Occipital lobe (tissue), 1 donor: ENCODE measurements at regions not wholly inside any gene's neighbourhood (a gene's known extent, or its start where the extent isn't known, plus 50 kb on each side); places are given as distances from the start of the nearest gene placed in this dataset.
"Not testable (repeated sequence)": the region's sequence is repeated elsewhere in the genome, so short reads cannot be mapped to it uniquely, and the experiment has no call there.

ENCODE experiments used
- DNase-seq: peaks from one replicate; lab custom pipeline; 2025; lab: John Stamatoyannopoulos, UW

GRCh38 chr11:134598368-134598767 is 186.3 kb upstream of the B3GAT1 start:
- no peak for DNase-seq

DNA sequence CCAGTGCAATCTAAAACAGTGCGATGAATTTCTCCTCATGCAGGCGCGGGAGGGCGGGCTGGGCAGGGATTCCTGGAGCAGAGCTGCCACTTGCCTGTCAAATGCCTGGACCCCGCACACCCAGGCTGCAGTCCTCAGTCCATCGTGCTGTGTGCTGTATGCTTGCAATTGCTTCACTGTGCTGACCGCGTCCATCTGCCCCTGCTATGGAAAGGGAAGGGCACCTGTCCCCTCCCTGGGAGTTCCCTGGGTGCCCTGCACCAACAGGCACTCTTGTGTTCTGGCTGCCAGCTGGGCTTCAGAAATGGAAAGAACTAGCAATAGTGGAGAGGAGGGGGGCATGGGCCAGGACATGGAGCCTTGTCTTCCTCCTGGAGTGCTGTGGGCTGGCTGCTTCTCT is 185.4 kb upstream of the B3GAT1 start:
- DNase-seq, result no peak

GRCh38 chr11:134596404-134596803 is 184.4 kb upstream of the B3GAT1 start:
- no peak for DNase-seq

DNA sequence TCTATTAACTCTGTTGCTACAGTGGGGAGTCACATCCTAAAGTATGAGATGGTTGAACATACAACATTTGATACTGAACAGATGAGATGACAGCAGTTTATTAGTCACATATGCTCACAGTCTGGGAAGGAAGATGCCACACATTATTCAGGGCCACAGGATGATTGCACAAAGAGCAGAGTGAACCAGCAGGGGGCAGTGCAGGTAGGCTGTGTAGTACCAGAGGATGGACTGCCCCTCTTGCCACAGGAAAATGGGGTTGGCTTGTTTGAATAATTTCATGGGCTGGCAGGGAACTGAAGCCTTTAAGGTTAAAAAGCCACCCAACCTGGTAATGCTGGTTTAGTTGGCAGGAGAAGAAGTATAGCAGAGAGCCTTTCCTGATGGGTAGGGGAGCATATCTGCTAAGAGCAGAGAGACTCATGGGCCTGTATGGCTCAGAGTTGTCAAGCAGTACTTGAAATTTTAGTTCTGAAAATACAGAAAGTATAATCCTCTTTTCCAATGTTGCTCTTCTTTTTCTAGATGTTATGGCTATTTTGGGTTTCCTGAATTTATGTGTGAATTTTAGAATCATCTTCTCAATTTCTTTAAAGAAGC is 180.4 kb upstream of the B3GAT1 start:
- DNase-seq, result no peak

- DNase-seq, result no peak
These were observed 179.3 kb upstream of the B3GAT1 start for GRCh38 chr11:134591338-134591737.

GRCh38 chr11:134589129-134589528 is 177.1 kb upstream of the B3GAT1 start:
- DNase-seq, result no peak

- not testable (repeated sequence) for DNase-seq
These were observed 176.5 kb upstream of the B3GAT1 start for GRCh38 chr11:134588460-134589110.

GRCh38 chr11:134587345-134587744 is 175.3 kb upstream of the B3GAT1 start:
- no peak for DNase-seq

DNA sequence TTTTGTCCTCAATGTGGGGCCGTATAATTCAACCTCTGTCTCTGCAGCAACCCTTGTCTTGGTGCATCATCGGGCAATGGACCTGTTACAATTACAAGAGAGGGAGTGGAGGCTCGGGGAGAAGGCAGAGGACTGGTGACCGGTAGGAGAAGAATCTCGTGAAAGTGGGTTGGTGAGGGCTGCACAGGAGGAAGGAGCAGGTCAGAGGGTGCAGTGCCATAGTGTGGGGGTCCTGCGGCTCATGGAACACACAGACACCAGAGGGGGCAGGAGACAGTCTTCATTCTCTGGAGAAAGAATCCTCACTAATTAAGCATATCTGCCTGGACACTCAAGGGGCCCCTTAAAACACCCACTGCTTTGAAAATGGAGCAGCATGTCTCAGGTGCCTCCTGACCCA is 174.7 kb upstream of the B3GAT1 start:
- DNase-seq, result no peak

DNA sequence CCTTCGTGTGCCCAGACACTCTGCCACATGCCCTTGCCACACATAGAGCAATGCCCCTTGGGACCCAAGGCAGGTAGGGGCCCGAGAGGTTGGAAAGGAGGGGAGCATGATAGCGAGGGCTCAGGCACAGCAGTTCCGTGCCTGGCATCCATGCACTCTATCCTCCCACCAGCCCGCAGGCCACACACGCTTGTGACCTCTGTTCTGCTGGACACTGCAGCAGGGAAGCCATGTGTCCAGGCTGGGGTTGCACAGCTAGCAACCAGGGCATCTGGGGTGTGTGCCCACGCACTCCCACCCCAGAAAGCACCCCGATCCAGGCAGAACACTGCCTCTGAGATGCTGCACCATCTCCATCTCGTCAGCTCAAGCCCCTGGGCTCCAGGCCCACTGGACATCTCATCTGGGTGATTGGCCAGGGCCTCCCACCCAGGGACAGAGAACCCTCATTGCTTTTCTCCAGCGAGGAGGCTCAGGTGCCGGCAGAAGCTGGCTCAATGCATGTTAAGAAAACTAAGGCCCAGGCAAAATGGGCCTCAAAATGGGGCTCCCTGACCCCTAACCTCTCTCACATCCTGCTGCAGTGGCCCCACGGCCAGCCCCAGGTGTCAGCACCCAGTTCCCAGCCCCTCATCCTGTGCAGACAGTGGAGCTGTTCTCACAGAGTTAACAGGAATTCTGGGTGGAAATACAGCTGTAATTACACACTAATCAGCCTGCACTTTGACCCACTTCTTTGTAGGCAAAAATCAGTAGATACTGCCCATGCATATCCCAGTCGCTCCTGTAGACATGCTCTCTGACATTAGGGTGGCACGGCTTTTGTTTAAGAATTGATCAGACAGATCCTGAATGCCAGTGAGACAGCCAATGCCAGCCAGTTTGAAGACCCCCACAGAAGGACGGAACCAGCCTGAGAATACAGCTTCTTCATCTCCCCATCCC is 173.9 kb upstream of the B3GAT1 start:
- no peak for DNase-seq

DNA sequence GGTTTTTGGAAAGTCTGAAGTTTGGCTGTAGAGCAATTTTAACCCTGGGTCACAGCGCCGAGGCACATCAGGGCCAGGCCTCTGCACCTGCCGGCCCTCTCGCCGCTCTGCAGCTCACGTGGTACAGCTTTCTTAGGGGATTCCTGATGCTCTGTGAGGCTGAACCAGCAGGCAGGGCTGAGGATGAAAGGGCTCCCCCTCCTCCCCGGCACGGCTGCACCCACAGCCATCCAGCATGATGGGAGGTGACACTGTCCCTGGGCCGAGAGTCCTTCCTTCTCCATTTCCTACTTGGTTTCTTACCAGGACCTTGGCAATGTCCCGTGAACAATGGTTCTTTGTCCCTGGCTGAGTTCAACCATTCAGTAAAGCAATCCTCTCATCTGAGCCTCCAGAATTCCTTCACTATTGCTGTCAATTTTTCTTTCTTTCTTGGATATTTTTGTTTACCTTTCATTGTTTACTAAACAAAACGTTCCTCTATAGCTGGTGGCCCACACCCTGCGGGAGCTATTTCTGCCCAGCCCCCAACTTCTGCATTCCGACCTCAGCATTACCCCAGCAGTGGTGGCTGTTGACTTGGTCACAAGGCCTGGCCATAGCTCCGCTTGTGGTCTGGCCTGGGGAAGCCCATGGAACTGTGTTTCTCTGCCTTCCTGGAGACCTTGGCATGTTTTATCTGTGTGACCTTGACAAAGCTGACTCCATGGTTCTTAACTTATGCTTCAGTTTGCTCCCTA is 172.8 kb upstream of the B3GAT1 start:
- DNase-seq, result no peak

DNA sequence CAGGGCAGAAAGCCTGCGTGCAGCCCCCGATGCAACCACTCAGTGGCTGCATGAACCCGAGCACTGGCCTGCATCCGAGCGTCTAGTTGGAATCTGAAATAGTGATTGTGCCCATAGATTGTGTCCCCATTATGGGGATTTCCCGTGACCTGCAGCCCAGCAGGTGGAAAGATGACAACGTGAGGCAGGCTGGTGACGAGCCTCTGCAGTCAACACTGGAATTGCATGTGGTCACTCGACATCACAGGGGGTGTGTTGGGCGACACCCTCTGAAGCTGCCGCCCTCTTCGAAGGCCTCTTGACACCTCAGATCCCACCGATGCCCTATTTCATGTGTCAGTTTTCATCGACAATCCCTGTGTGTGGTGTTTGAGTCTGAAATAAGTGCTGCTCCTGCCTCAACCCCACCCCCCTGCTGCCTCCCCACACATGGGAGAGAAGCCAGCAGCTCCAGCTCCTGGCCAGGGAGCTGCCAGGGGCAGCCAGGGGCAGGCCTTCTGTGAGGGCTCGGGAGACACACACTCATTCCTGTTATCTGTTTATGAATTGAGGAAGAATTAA is 172.0 kb upstream of the B3GAT1 start:
- no peak for DNase-seq

- DNase-seq, result no peak
These were observed 171.5 kb upstream of the B3GAT1 start for GRCh38 chr11:134583397-134583990.

- DNase-seq, result no peak
These were observed 170.7 kb upstream of the B3GAT1 start for GRCh38 chr11:134582770-134583095.

DNA sequence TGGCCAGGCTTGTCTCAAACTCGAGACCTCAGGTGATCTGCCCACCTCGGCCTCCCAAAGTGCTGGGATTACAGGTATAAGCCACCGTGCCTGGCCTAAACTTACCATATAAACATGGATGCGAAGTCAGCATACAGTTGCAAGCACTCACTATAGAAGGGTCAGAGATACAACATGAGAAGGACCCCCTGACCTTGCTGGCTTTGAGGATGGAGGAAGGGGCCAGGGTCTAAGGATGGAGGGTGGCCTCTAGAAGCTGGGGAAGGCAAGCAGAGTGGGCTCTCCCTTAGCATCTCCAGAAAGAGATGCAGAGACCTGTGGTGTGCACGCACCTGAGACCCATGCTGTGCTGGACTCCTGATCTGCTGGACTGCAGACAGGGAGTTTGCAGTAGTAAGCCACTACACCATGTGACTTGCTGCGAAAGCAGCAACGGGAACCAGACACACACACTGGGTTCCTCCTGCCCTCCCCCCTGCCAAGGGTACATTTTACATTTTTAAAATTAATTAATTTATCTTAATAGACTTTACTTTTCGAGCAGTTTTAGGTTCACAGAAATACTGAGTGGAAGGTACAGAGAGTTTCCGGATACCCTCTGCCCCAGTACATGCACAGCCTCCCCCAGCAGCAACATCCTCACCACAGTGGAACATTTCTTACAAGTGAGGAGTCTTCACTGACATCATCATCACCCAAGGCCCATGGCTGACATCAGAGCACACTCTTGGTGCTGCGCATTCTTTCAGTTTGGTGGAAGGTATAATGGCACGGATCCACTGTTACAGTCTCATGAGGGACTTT is 170.1 kb upstream of the B3GAT1 start:
- no peak for DNase-seq

DNA sequence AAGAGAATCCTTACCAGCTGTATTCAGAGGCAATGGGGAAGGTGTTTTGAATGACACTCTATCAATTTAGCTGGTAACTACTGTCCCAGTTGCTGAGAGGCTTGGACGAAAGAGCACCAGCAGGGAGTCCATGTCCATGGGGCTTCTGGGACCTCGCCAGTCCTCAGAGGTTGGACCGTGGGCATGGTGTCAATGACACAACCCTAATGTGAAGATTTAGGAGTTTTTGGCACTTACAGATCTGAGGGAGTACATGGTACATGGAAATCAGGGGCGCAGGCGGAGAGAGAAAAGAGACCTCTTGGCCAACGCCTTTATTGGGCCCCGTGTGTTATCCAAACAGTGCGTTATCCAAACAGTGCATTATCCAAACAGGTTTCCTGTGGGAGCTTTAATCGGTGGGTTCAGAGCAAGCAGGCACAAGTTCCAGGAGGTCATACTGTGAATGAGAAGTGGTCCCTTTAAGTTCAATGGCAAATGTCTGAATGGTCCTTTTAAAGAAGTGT is 169.1 kb upstream of the B3GAT1 start:
- DNase-seq, result no peak

- no peak for DNase-seq
These were observed 168.6 kb upstream of the B3GAT1 start for GRCh38 chr11:134580610-134580975.

DNA sequence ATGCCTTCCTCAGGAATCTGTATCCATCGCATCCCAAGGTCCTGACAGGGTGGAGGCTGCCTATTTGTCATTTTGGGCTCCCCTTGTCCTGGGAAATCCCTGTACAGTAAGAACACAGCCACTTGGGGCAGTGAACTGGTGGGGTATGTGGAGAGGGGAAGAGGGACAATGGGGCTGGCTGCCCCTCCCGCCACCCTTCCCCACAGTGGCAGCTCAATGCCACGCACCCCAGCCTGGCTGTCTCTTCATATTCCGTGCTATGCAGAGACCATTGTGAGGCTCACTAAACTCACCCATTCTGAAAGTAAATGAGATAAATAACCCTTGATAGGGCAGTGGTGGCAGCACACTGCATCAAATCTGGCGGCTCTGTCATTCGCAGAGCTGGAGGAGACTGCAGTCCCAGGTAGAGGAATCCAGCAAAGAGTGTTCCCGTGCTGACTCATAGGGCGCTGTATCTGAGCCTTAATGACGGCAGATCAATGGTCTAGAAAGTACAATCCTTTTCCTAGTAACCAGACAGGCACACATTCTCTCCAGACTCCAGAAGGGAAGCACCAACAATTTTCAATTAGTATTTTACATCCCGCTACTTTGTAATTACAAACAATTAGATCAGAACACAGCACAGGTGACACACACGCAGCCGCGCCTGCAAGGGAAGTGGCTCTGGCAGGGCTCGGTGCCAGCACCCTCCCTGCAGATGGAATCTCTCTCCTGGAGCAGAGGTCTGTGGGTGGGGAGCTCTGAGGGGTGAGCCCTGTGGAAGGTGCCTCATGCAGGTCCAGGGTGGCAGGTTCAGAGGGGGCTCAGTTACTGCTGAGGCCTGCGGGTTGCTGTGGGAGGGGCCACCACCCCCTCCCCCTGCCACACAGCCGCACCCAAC is 167.9 kb upstream of the B3GAT1 start:
- no peak for DNase-seq
